ENCODE measurements at regions not wholly inside any gene's neighbourhood (a gene's known extent, or its start where the extent isn't known, plus 50 kb on each side); places are given as distances from the start of the nearest gene placed in this dataset.

DNA sequence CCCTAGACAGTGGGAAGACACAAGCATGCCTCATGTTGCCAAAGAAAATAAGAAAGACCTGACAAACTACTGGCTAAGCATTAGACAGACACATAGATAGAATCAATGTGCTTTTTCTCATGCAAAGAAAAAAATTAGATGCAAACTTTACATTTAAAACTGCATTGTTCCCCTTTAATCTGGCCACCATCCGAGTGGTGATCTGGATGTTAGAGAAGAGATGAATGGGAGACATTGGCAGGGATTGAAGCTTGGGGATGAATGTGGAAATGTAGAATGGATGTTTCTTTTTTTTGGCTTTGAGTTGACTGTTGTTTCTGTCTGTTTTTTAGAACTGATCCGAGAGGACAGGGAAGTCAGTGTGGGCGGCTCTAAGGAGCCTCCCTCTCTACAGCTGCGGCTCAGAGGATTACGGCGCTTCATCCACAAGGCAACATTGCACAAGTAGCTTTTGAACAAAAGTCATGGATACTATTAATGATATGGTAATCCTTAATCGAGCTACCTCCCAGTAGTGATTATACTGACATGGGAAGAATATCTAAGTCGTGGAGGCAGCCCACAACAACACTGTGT is 53.0 kb downstream of the HELT start:
- H3K36me3 ChIP-seq, result no peaks in the 10 kb centered on the region
- H3K9me3 ChIP-seq, result no peaks in the 10 kb centered on the region
- no peak overlapping the region for H3K4me3 ChIP-seq (ENCODE audit: low read depth in 1 of 2, low read length in 1 of 2)
- peaks cover 74% of the 10 kb centered on the region for H3K27me3 ChIP-seq
- TF ChIP-seq, protein P1, sequence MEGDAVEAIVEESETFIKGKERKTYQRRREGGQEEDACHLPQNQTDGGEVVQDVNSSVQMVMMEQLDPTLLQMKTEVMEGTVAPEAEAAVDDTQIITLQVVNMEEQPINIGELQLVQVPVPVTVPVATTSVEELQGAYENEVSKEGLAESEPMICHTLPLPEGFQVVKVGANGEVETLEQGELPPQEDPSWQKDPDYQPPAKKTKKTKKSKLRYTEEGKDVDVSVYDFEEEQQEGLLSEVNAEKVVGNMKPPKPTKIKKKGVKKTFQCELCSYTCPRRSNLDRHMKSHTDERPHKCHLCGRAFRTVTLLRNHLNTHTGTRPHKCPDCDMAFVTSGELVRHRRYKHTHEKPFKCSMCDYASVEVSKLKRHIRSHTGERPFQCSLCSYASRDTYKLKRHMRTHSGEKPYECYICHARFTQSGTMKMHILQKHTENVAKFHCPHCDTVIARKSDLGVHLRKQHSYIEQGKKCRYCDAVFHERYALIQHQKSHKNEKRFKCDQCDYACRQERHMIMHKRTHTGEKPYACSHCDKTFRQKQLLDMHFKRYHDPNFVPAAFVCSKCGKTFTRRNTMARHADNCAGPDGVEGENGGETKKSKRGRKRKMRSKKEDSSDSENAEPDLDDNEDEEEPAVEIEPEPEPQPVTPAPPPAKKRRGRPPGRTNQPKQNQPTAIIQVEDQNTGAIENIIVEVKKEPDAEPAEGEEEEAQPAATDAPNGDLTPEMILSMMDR (IDR thresholded peaks at IDR 0.05), result no peak
- no peaks in the 10 kb centered on the region for H3K4me1 ChIP-seq (ENCODE audit: control insufficient read depth in 1 of 2, insufficient read depth in 1 of 2, low read depth in 1 of 2, low read length in 1 of 2)
- no peak overlapping the region for H3K27ac ChIP-seq

- no peaks in the 10 kb centered on the region for H3K9me3 ChIP-seq
- no peaks in the 10 kb centered on the region for H3K36me3 ChIP-seq
- no peaks in the 10 kb centered on the region for H3K4me1 ChIP-seq (ENCODE audit: control insufficient read depth in 1 of 2, insufficient read depth in 1 of 2, low read depth in 1 of 2, low read length in 1 of 2)
- peaks cover 69% of the 10 kb centered on the region for H3K27me3 ChIP-seq
- no peak overlapping the region for H3K27ac ChIP-seq
- H3K4me3 ChIP-seq (ENCODE audit: low read depth in 1 of 2, low read length in 1 of 2), result no peak overlapping the region
- TF ChIP-seq, protein P1 (IDR thresholded peaks at IDR 0.05), result no peak
These were observed 61.1 kb downstream of the HELT start for GRCh38 chr4:185079271-185079905.

DNA sequence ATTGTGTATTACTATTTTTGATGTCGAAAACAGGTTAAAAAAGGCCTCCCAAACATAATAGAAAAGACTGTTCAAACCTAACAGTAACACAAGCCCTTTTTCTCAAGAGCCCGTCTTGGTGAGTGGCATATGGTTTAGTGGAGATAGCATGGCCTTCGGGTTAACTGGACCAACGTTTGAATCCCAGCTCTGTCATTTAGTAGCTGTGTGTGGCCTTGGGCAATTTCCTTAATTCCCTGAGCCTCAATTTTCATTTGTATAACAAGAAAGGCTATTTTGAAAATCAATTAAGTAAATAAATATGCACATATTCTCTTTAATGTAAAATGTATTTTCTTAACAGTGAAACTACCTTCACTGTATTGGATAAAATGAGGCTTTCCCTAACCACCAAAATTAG is 62.3 kb downstream of the HELT start:
- TF ChIP-seq, protein P1 (IDR thresholded peaks at IDR 0.05), result no peak

GRCh38 chr4:185082561-185082960 is 60.5 kb upstream of the SLC25A4 start:
- Histone ChIP-seq H3K27me3 (peaks cover 68% of the 10 kb centered on the region), H3K36me3 (no peaks in the 10 kb centered on the region), H3K9me3 (no peaks in the 10 kb centered on the region), H3K4me1 (ENCODE audit: control insufficient read depth in 1 of 2, insufficient read depth in 1 of 2, low read depth in 1 of 2, low read length in 1 of 2) (no peaks in the 10 kb centered on the region), H3K4me3 (ENCODE audit: low read depth in 1 of 2, low read length in 1 of 2) (no peak overlapping the region), H3K27ac (no peak overlapping the region)
- TF ChIP-seq, protein P1 (IDR thresholded peaks at IDR 0.05), result no peak

More for the DNA sequence above, 62.3 kb downstream of the HELT start:
- no peaks in the 10 kb centered on the region for H3K9me3 ChIP-seq
- H3K27me3 ChIP-seq, result peaks cover 69% of the 10 kb centered on the region
- no peak overlapping the region for H3K27ac ChIP-seq
- H3K4me3 ChIP-seq (ENCODE audit: low read depth in 1 of 2, low read length in 1 of 2), result no peak overlapping the region
- H3K4me1 ChIP-seq (ENCODE audit: control insufficient read depth in 1 of 2, insufficient read depth in 1 of 2, low read depth in 1 of 2, low read length in 1 of 2), result no peaks in the 10 kb centered on the region
- H3K36me3 ChIP-seq, result no peaks in the 10 kb centered on the region

DNA sequence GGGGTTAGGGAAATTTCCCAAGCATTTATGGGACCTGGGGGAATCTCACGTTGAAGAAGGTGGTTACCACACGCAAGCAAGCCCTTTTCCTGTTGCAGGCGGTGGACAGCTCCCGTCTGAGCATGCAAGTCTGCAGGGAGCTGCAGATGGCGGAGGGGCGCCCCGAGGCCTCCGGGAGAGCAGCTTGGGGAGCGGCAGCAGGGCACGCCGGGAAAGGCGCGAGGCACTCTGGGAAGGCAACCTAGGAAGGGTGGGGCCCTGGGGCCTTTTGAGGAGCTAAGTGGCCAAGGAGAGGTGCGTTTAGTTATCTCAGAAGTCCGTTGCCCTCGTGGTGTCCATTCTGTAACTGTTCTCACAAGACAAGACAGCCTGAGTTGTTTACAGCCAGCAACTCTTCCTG is 57.0 kb upstream of the SLC25A4 start:
- no peaks in the 10 kb centered on the region for H3K36me3 ChIP-seq
- H3K27me3 ChIP-seq, result peaks cover 47% of the 10 kb centered on the region
- no peak overlapping the region for H3K4me3 ChIP-seq (ENCODE audit: low read depth in 1 of 2, low read length in 1 of 2)
- H3K4me1 ChIP-seq (ENCODE audit: control insufficient read depth in 1 of 2, insufficient read depth in 1 of 2, low read depth in 1 of 2, low read length in 1 of 2), result no peaks in the 10 kb centered on the region
- TF ChIP-seq, protein P1 (IDR thresholded peaks at IDR 0.05), result no peak
- H3K27ac ChIP-seq, result no peak overlapping the region
- H3K9me3 ChIP-seq, result no peaks in the 10 kb centered on the region
